Left ventricle myocardium superior (tissue), 1 donor: ENCODE measurements at regions not wholly inside any gene's neighbourhood (a gene's known extent, or its start where the extent isn't known, plus 50 kb on each side); places are given as distances from the start of the nearest gene placed in this dataset.
"Not testable (repeated sequence)": the region's sequence is repeated elsewhere in the genome, so short reads cannot be mapped to it uniquely, and the experiment has no call there.

Experiments
- ATAC-seq: fragments of 200-7000 bp; cut with Tn5 transposase; one replicate; pipeline ENCODE4 v1.9.1; 2020; ENCODE audit warnings: mild to moderate bottlenecking, moderate library complexity
- DNase-seq: peaks from one replicate; pipeline ENCODE4 v3.0.0-alpha.2; 2020
- intact Hi-C: fragments of 100-400 bp; cut with micrococcal nuclease; formaldehyde crosslinking; loops from one replicate; pipeline ENCODE4 v1.11.0; 2022
- donor health status: DM: no; HTN: yes; CAD: no; lungs with severe emphysema.

- DNase-seq (no peak), ATAC-seq (no peak)
- intact Hi-C loops, result no loop called here
Measured at GRCh38 chr11:24134879-24135589, 361.8 kb upstream of the LUZP2 start.

- no peak for ATAC-seq
- DNase-seq, result no peak
- intact Hi-C loops, result no loop called here
Measured at GRCh38 chr11:24142062-24142461, 354.8 kb upstream of the LUZP2 start.

- DNase-seq (no peak), ATAC-seq (no peak)
- intact Hi-C loops, result no loop called here
Measured at GRCh38 chr11:24145411-24145810, 351.4 kb upstream of the LUZP2 start.

- intact Hi-C loops, result no loop called here
- no peak for ATAC-seq
- no peak for DNase-seq
Measured at GRCh38 chr11:24153337-24153736, 343.5 kb upstream of the LUZP2 start.

- ATAC-seq, result no peak
- no peak for DNase-seq
- intact Hi-C loops, result no loop called here
Measured at GRCh38 chr11:24155792-24156191, 341.1 kb upstream of the LUZP2 start.

GRCh38 chr11:24157316-24157715 lies 339.5 kb upstream of the LUZP2 start:
- ATAC-seq (no peak), DNase-seq (no peak)
- intact Hi-C loops, result no loop called here

GRCh38 chr11:24161587-24161986 lies 335.3 kb upstream of the LUZP2 start:
- intact Hi-C loops, result no loop called here
- no peak for ATAC-seq
- no peak for DNase-seq

- intact Hi-C loops, result no loop called here
- DNase-seq, result no peak
- ATAC-seq, result no peak
Measured at GRCh38 chr11:24163146-24163545, 333.7 kb upstream of the LUZP2 start.

GRCh38 chr11:24163841-24164240 lies 333.0 kb upstream of the LUZP2 start:
- no peak for ATAC-seq
- intact Hi-C loops, result no loop called here
- DNase-seq, result no peak

GRCh38 chr11:24171869-24172268 lies 325.0 kb upstream of the LUZP2 start:
- intact Hi-C loops, result no loop called here
- no peak for DNase-seq

GRCh38 chr11:24181395-24182047 lies 315.3 kb upstream of the LUZP2 start:
- intact Hi-C loops, result no loop called here

More at GRCh38 chr11:24171869-24172268, 325.0 kb upstream of the LUZP2 start:
- no peak for ATAC-seq

GRCh38 chr11:24185535-24185934 lies 311.3 kb upstream of the LUZP2 start:
- ATAC-seq, intact Hi-C loops, DNase-seq: not testable (repeated sequence)

More at GRCh38 chr11:24181395-24182047, 315.3 kb upstream of the LUZP2 start:
- ATAC-seq (no peak), DNase-seq (no peak)

- intact Hi-C loops, result no loop called here
- DNase-seq, result no peak
- ATAC-seq, result no peak
Measured at GRCh38 chr11:24196733-24197132, 300.1 kb upstream of the LUZP2 start.

- intact Hi-C loops, result no loop called here
- ATAC-seq (no peak), DNase-seq (no peak)
Measured at GRCh38 chr11:24198481-24198880, 298.4 kb upstream of the LUZP2 start.

GRCh38 chr11:24199461-24199860 lies 297.4 kb upstream of the LUZP2 start:
- no peak for ATAC-seq
- DNase-seq, result no peak

GRCh38 chr11:24206030-24206429 lies 290.8 kb upstream of the LUZP2 start:
- DNase-seq (no peak), ATAC-seq (no peak)
- intact Hi-C loops, result no loop called here

More at GRCh38 chr11:24199461-24199860, 297.4 kb upstream of the LUZP2 start:
- intact Hi-C loops, result no loop called here

GRCh38 chr11:24206511-24206910 lies 290.3 kb upstream of the LUZP2 start:
- no peak for ATAC-seq
- no peak for DNase-seq
- intact Hi-C loops, result no loop called here

- ATAC-seq (no peak), DNase-seq (no peak)
- intact Hi-C loops, result no loop called here
Measured at GRCh38 chr11:24216488-24216887, 280.4 kb upstream of the LUZP2 start.

- DNase-seq, ATAC-seq, intact Hi-C loops: not testable (repeated sequence)
Measured at GRCh38 chr11:24217319-24217718, 279.5 kb upstream of the LUZP2 start.

GRCh38 chr11:24225501-24225900 lies 271.4 kb upstream of the LUZP2 start:
- ATAC-seq (no peak), DNase-seq (no peak)
- intact Hi-C loops, result no loop called here

- DNase-seq, result no peak
- intact Hi-C loops, result no loop called here
- no peak for ATAC-seq
Measured at GRCh38 chr11:24226606-24227005, 270.2 kb upstream of the LUZP2 start.
